C4-2B (cell line): ENCODE measurements at regions not wholly inside any gene's neighbourhood (a gene's known extent, or its start where the extent isn't known, plus 50 kb on each side); places are given as distances from the start of the nearest gene placed in this dataset.

Source experiments
- CTCF ChIP-seq: fragments of 450-650 bp; conservative IDR thresholded peaks from 2 replicates; pipeline ENCODE4 v1.5.1; 2017; ENCODE audit warnings: mild to moderate bottlenecking
- ZFX ChIP-seq: fragments of 450-650 bp; IDR thresholded peaks from 2 replicates; pipeline ENCODE4 v1.6.1; 2017

GRCh38 chr15:69532856-69533255, 80.2 kb downstream of the RPLP1 start:
- TF ChIP-seq CTCF (no peak), ZFX (no peak)
